ENCODE measurements at regions not wholly inside any gene's neighbourhood (a gene's known extent, or its start where the extent isn't known, plus 50 kb on each side); places are given as distances from the start of the nearest gene placed in this dataset.

DNA sequence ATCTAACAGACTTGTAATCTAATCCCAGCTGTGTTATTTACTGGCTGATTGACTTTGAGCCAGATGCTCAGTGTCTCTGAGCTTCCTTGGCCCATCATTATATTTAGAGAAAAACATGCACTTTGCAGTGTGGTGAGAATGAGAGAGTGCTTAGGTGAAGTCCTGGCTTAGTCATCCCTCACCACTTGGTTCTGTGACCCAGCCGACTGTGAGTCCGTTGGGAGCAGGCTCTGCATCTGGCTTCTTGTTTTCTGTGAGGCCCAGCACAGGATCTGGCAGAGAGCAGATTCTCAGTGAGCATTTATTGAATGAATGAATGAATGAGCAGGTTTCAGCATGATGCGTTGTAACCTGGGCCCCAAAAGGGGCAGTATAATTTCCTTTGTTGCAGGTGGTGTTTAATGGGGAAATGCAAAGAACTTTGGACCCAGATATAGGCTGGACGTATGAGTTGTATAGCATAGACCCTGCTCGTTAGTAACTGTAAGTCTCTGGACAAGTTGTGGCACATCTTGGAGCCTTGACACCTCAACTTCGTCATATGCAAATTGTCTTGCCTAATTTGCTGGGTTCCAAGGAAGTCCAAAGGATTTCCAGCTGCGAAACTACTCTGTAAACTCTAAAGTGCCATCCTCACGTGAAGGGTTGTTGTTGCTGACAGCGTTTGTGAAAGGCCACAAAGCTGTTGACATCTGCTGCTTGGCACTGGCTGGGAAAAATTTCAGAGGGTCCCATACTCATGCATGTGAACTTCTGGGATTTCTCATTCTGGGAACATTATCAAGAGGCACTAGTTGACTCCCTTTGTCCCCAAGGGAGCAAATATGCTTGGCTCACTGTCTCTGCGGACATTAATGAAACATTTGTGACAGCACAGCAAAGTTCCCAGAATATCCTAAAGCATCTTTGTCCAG is 138.8 kb upstream of the USP24 start (continued):
- TF ChIP-seq CHD7 (IDR thresholded peaks at IDR 0.05; ENCODE audit: insufficient replicate concordance, low read length) = no peak
- no peak for TF ChIP-seq BACH1 (IDR thresholded peaks at IDR 0.05; ENCODE audit: low read length)
- TF ChIP-seq CEBPB (IDR thresholded peaks at IDR 0.05; ENCODE audit: low read depth, low read length) = no peak
- no peak for TF ChIP-seq TBP (IDR thresholded peaks at IDR 0.05; ENCODE audit: low read depth, low read length)
- TF ChIP-seq, protein P1, sequence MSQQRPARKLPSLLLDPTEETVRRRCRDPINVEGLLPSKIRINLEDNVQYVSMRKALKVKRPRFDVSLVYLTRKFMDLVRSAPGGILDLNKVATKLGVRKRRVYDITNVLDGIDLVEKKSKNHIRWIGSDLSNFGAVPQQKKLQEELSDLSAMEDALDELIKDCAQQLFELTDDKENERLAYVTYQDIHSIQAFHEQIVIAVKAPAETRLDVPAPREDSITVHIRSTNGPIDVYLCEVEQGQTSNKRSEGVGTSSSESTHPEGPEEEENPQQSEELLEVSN (IDR thresholded peaks at IDR 0.05) = no peak
- TF ChIP-seq FOSL1 (IDR thresholded peaks at IDR 0.05; ENCODE audit: insufficient read depth, low read depth, low read length) = no peak
- TF ChIP-seq SP4 (IDR thresholded peaks at IDR 0.05; ENCODE audit: low read length) = no peak
- no peak for TF ChIP-seq SUZ12 (IDR thresholded peaks at IDR 0.05; ENCODE audit: low read length)
- no peak for TF ChIP-seq PHF8 (conservative IDR thresholded peaks at IDR 0.05; ENCODE audit: low read depth, low read length)
